ENCODE measurements at regions not wholly inside any gene's neighbourhood (a gene's known extent, or its start where the extent isn't known, plus 50 kb on each side); places are given as distances from the start of the nearest gene placed in this dataset.

GRCh38 chr13:105474983-105475610 is 1060.4 kb downstream of the EFNB2 start:
- DNase-seq = no peak

- no peak for DNase-seq
Observed at GRCh38 chr13:105471673-105472072, 1063.8 kb downstream of the EFNB2 start.

GRCh38 chr13:105466376-105466775 is 1069.1 kb downstream of the EFNB2 start:
- DNase-seq = no peak

- DNase-seq = no peak
Observed at GRCh38 chr13:105465745-105466144, 1069.7 kb downstream of the EFNB2 start, which contains the start of gene DAOA. Gene DAOA (plus strand): TSS chr13:105466045.

DNA sequence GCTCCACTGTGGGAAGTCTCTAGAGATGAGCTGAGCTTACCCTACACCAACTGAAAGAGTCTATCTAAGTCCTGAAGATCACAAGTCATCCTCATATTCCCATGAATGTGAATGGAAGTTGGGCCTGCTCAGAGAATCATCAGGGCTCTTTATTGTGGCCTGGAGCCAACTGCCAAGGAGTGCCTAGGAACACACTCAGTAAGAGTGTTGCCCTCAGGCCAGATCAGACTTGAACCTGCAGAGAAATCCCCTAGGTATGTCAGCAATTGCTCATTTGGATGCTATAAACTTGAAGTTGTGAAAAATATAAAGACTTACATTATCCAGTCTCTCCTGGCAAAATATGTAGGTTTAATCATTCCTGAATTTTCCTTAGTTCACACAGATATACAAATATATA is 1070.2 kb downstream of the EFNB2 start:
- DNase-seq = no peak

- no peak for DNase-seq
Observed at GRCh38 chr13:105464249-105464648, 1071.2 kb downstream of the EFNB2 start.

GRCh38 chr13:105463011-105463501 is 1072.4 kb downstream of the EFNB2 start:
- DNase-seq = no peak

DNA sequence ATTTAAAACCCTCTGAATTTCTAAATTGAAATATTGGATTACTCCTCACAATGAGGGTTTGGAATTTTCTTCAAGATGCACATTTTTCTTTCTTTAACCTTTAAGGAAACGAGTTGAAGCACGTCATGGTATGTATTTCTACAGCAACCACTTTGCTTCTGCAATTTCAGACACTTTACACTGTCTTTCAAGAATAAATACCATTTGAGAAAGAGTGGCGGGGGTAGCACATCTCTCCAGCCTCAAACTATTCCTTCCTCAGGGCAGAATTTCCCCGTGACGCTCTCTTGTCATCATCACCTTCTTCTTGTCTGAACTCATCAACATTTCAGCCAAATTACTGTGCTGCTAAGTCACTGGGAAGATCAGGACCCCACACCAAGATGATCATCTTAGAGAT is 1073.4 kb downstream of the EFNB2 start:
- DNase-seq = no peak

DNA sequence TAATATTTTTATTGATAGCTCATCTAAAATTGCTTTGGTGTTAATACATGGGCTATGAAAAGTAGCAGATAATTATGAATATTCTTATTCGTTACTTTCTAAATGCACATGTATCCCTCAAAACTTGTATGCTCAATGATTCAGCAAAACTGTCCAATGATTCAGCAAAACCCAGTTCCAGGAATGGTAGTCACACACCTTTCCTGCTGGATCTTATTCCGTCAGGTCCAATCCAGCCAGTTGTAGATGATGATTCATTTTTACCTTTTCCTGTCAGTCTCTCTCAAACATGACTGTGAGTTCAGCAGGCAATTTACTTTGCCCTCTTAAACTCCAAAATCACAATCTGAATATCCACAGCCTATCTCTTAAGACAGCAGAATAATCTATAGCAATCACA is 1082.6 kb downstream of the EFNB2 start:
- DNase-seq = no peak

DNA sequence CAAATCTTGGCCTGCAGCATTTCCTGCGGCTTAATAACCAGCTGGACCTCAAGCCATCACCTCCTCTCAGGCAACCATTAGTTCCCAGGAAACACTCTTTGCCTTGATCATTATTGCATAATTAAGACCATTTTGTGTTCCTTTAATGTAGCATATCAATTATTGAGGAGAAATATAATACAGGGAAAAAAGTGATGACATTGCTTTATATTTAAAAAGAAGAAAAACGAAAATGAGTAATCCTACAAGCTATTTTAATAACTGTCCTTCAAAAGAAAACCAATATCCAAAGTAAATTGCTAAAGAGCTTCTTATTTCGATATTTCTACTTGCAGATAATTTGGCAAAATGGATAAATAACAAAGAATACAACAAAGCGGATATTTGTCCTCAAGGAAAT is 1084.7 kb downstream of the EFNB2 start:
- no peak for DNase-seq

DNA sequence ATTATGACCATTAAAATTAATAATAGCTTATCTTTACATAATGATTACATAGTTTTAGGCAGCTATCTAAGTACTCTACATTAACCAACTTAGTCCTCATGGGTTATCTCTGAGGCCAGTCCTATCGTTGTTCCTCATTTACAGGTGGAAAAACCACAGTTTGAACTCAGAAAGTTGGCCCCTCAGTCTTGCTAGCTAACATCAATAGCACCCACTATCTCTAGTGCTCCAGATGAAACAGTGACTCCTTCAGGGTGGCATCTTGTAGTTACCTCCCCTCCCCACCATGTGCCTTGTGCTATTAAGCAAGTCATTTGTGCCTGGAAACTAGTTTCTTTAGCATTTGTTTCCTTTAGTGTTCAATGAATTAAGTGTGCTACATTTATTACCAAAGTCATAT is 1086.7 kb downstream of the EFNB2 start:
- no peak for DNase-seq

DNA sequence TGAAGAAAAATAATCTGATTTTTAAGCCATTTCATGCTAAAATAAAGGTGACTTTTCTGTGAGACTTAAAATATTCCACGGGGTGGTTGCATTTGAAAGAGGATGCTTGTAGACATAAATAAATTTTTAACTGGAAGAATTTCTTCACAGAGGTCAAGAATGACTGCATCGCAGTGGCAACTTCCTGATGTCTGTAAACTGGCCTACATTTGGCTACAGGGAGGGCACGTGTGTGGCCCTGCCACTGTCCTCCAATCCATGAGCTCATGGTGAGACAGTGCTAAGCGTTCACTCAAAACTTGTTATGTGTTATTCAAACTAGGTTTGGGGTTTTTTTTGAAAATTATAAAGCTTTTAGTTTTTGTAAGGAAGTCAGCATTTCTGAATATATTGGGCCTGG is 1089.3 kb downstream of the EFNB2 start:
- no peak for DNase-seq

DNA sequence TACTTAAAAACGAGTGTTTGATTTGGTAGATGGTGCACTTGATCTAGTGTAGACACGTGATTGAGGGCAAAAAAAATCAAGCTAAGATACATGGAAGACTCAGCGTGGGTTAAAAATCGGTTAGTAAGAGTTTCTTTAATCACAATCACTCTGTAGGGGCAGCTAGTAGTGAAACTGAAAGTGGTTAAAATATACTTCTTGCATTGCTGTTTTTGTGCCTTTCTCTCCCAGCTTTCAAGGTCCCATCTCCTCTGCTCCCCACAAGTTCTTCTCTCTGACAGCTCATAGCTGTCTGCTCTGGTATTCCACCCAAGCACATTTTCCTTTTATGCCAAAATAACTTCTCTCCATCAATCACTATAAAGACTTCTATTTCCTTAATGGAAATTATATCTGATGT is 1089.7 kb downstream of the EFNB2 start:
- no peak for DNase-seq

- DNase-seq = no peak
Observed at GRCh38 chr13:105442949-105443699, 1092.3 kb downstream of the EFNB2 start.

- no peak for DNase-seq
Observed at GRCh38 chr13:105442040-105442439, 1093.4 kb downstream of the EFNB2 start.

DNA sequence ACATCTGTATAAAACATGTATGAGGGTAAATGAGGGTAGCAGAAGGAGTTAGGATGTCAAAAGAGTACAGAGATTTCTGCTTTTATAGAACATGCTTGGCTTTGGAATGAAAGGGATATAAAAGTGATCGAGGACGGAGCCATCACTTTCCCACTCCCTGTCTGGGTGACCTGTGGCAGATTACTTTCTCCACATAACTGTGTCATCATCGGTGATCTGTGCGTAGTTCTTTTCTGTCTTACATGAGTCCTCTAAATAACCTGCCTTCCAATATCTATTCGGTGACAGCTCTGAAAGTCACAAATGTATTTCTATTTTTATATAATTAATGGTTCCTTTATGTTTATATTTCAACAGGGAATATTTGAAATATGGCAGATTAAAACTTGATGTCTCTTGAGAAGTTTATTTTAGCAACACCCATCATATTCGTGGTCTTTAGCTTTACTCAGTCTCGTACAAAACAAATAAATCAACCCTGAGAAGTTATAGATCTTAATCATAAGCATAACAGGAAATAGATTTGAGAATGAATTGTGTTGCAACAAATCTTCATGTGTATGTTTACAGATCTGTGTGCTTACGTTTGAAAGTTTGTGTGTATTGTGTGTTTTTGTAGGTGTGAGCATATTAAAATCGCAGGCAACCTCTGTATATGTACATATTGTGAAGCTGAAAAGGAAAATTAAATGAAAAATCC is 1094.3 kb downstream of the EFNB2 start:
- no peak for DNase-seq

DNA sequence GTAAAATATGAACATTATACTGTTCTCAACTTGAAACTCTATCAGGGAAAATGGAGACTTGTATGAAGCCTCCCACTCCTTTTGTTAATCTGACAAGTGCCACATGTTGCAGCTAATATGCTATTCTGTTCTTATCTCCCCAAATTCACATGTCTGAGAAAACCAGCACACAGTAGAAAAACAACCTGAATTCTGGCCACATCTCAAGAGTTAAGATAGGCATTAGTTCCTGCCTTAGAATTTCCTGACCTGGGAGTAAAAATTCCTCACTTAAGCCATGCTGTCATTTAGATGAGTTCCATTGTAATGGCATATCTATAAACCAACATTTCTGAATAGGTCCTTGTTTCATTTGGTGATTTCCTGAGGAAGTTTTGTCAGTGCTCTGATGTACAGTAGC is 1098.5 kb downstream of the EFNB2 start:
- no peak for DNase-seq

DNA sequence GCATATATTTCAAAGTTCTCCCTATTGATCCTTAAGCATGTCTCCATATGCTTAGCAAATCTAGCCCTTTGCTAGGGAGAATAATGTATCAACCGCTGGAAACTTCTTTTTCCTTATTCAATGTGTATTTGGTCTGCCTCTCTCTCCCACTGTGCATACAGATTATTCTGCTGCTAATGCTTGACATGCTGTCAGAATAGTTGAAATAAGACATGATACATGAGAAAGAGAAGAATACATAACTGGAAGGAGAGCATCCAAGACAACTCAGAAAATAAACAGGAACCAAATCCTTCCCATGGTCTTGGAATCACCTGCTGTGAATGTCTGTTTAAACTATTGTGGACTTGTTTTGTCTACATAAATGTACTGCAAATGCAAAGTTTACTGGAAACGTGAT is 1103.0 kb downstream of the EFNB2 start:
- DNase-seq = no peak

- DNase-seq = no peak
Observed at GRCh38 chr13:105428811-105429210, 1106.7 kb downstream of the EFNB2 start.

DNA sequence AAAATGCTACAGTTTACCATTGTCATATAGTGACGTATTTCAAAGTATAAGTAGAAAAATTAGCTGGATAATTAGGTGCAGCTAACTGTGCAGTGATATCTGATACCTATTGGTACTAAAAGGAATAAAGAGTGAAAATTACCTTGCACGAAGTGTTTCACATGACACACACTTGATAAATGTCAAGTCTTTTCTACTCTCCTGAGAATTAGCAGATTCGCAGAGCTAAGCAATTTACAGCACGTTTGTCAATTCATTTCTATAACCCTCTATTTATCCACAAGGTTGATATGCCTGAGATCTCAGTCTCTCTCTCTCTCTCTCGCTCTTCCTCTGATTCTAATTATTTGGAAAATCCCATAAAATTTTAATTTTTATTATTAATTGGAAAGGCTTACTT is 1109.0 kb downstream of the EFNB2 start:
- peak; percentile 15 for DNase-seq

GRCh38 chr13:105414639-105415038 is 1120.8 kb downstream of the EFNB2 start:
- DNase-seq = no peak

DNA sequence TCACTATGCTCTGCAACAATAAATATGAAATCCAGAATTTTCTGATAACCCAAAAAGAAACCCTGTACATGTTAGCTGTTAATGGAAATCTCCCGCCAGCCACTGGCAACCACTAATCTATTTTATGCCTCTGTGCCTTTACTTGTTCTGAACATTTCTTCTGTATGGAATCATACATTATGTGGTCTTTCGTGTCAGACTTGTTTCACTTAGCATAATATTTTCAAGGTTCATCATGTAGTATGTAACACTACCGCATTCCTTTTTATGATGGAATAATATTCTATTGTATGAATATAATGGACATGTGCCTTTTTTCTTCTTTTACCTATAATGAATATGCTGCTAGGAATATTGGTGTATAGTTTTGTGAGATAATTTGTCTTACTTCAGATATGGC is 1123.3 kb downstream of the EFNB2 start:
- no peak for DNase-seq

GRCh38 chr13:105410602-105411001 is 1124.9 kb downstream of the EFNB2 start:
- DNase-seq = peak; percentile 8

- DNase-seq = no peak
Observed at GRCh38 chr13:105406551-105406950, 1128.9 kb downstream of the EFNB2 start.

All from NCI-H1105 (cell line).